ENCODE measurements at regions not wholly inside any gene's neighbourhood (a gene's known extent, or its start where the extent isn't known, plus 50 kb on each side); places are given as distances from the start of the nearest gene placed in this dataset.

DNA sequence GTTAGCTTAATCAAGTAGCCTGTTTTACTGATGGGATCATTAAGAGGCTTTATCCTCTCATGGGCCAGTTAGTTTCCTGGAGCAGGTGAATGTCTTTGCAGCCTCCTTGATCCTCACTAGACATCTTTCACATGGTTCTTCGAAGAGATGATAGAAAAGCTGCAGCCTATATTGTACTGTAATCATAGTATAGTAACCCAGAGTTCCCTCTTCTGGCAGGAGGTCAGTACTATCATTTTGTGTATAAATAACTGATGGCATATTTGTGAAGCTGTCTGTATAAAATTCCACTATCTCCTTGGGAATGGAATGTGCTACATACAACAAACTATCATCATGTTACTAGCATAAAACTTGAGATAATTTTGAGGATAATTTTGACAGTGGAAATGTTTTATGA lies 123.8 kb upstream of the PRPS1L1 start:
- no peak for ATAC-seq

DNA sequence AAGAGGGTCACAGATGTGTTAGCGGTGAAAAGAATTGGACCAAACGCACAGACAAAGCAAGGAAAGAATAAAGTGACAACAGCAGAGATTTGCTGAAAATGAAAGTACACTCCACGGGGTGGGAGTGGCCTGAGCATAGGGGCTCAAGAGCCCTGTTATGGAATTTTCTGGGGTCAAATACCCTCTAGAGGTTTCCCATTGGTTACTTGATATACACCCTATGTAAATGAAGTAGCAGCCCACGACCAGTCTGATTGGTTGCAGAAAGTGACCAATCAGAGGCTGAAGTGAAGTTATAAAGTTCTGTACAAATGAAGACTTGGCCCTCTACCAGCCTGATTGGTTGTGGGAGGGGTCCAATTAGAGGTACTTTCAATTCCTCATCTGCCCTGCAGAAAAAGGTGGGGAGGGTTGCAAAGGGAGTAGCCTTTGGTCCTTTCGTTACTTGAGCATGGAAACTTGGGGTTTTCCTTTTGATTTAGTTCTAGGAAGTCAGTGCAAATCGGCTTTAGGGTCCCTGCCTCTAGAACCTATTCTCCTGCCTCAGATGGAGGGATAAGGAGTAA lies 125.6 kb upstream of the PRPS1L1 start:
- DNase-seq (ENCODE audit: low spot score) (no peak), ATAC-seq (no peak)

More for the DNA sequence above, 123.8 kb upstream of the PRPS1L1 start:
- no peak for DNase-seq (ENCODE audit: low spot score)

GRCh38 chr7:18154726-18155125 lies 127.1 kb upstream of the PRPS1L1 start:
- no peak for DNase-seq (ENCODE audit: low spot score)
- ATAC-seq, result no peak

DNA sequence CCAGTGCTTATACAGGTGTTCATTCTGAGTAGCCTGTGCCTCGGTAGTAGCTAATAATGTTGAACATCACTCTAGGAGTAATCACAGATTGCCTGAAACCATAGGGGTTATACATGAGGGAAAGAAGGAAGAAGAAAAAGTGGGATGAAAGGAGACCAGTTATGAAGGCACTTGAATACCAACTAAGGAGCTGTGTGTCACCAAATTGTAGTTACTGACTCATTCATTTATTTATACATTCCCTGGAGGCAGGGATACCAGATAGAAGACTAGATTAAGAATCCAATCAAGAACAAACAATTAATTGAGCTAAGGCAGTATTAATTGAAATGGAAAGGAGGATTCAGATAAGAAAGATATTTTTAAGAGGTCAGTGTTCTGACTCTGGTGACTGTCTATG lies 129.6 kb upstream of the PRPS1L1 start:
- DNase-seq (ENCODE audit: low spot score), result no peak
- ATAC-seq, result no peak

GRCh38 chr7:18162657-18163056 lies 135.0 kb upstream of the PRPS1L1 start:
- DNase-seq (ENCODE audit: low spot score), result no peak
- ATAC-seq, result no peak

- no peak for DNase-seq (ENCODE audit: low spot score)
- ATAC-seq, result no peak
These were observed 135.4 kb upstream of the PRPS1L1 start for GRCh38 chr7:18163091-18163490.

GRCh38 chr7:18165166-18165565 lies 137.5 kb upstream of the PRPS1L1 start:
- ATAC-seq, result no peak
- no peak for DNase-seq (ENCODE audit: low spot score)

- DNase-seq (ENCODE audit: low spot score), result no peak
- no peak for ATAC-seq
These were observed 138.4 kb upstream of the PRPS1L1 start for GRCh38 chr7:18166002-18166401.

GRCh38 chr7:18167815-18168214 lies 140.2 kb upstream of the PRPS1L1 start:
- DNase-seq (ENCODE audit: low spot score) (no peak), ATAC-seq (no peak)

- DNase-seq (ENCODE audit: low spot score), result no peak
These were observed 147.3 kb upstream of the PRPS1L1 start for GRCh38 chr7:18174996-18175395.

DNA sequence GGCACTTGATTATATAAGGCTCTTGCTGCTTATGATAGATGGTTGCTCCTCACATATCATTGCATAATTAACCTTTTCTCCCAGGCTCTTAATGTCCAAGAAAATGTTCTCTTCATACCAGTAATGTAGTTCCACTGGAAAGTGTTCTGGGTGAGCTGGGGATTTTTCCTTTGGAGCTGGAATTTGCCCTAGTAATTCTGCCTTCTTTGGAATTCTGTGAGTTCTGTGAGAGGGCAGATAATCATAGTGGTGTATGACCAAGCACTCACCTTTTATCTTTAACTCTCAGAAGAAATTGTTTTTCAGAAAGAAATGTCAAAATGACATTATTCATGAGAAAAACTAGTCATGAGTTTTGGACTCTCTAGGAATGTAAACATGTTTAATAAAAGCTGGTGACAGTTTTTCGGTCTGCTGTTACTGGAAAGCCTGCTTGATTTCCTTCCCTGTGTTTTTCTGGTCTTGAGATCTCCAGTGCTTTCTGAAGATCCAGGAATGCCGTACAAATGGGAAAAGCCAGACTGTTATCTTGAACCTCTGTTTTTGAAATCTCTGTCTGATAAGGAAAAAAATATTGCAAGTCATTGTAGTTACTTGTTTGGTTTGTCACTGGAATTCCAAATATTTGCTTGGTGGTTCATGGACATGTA lies 148.3 kb upstream of the PRPS1L1 start:
- DNase-seq (ENCODE audit: low spot score) (no peak), ATAC-seq (no peak)

More at GRCh38 chr7:18174996-18175395, 147.3 kb upstream of the PRPS1L1 start:
- no peak for ATAC-seq

DNA sequence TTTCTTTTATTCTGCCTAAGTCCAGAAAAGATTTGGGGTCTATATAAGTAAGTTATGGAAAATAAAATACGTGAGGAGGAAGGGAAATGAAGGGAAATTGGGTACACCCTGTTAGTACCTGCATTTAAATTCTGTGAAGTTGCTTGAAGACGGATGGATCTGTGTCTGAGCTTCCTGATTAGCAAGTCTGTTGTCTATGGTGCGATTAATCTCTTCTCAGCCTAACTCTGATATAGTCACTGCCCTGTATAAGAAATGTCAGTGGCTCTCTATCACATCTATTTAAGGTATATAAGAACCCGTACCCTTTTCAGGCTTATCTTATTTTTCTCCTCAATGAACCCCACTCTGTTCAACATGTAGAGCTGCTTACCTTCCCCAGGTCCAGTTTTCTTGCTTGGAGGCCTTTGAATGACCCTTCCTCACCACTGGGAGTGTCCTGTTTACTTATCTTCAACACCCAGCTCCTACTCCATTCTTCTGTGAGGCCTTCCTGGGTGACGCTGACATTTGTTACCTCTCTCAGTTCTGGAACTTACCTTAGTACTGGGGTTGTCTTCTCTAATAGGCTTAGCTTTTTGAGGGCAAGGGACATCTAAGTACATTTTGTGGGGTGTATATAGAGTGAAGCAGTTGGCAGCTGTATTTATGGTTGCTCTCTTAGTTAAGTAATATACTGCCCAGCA lies 149.6 kb upstream of the PRPS1L1 start:
- DNase-seq (ENCODE audit: low spot score), result no peak
- no peak for ATAC-seq

DNA sequence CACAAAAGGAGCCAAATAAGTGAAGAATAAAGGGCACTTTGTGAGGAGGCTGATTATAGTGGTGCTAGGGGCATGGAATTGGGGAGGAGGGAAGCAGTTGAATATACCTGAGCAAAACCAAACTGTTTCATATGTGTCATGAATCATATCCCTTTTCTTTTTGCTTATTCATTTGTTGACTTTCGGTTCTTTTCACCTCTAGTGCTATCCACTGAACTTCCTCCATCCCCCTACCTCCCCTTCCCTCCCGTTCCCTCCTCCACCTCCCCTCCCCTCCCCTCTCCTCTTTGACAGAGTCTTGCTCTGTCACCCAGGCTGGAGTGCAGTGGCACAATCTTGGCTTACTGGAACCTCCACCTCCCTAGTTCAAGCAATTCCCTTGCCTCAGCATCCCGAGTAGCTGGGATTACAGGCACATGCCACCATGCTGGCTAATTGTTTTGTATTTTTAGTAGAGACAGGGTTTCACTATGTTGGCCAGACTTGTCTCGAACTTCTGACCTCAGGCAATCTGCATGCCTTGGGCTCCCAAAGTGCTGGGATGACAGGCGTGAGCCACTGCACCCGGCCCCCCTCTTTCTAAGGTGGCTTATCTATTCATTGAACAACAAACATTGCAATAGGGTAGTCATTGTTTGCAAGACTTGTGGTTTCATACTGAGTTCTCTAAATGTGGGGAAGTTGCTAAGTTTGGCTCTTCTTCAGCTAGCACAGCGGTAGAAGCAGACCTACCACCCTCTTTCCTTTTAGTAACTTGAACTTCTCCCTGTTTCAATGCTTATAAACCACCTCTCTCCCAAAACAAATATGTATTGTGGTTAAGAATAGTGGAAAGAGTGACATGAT lies 150.4 kb upstream of the PRPS1L1 start:
- ATAC-seq (peak; percentile 33), DNase-seq (ENCODE audit: low spot score) (no peak)

- ATAC-seq (no peak), DNase-seq (ENCODE audit: low spot score) (no peak)
These were observed 151.4 kb upstream of the PRPS1L1 start for GRCh38 chr7:18179093-18179492.

DNA sequence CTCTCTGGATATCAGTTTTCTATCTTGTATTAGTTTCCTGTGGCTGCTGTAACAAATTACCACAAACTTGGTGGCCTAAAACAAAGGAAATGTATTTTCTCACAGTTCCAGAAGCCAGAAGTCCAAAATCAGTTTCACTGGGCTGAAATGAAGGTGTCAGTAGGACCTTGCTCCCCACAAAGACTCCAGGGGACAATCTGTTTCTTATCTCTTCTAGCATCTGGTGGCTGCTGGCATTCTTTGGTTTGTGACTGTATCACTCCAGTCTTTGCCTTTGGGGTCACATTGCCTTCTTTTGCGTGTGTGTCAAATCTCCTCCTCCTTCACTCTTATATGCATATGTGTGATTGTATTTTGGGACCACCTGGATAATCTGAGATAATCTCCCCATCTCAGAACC lies 153.0 kb upstream of the PRPS1L1 start:
- ATAC-seq (no peak), DNase-seq (ENCODE audit: low spot score) (no peak)

DNA sequence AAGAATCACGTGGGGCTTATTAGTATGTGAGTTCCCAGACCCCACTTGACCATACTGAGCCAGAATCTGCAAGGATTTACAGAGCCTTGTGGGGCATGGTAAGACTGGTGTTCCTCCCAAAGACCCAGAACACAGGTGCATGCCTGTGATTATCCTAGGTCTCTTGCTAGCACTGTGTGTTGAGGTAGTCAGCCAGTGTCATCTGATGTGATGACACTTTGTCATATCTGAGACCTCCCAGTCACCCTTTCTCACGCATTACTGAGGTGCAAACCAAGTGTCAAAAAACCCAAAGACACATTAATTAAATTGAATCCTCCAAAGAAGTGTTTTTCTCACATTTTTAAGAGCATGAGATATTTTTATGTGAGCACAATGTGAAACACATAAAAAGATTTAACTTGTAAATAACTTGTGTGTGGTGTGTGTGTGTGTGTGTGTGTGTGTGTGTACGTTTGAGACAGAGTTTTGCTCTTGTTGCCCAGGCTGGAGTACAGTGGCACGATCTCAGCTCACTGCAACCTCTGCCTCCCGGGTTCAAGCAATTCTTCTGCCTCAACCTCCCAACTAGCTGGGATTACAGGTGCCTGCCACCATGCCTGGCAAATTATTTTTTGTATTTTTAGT lies 162.0 kb upstream of the PRPS1L1 start:
- ATAC-seq, result no peak

DNA sequence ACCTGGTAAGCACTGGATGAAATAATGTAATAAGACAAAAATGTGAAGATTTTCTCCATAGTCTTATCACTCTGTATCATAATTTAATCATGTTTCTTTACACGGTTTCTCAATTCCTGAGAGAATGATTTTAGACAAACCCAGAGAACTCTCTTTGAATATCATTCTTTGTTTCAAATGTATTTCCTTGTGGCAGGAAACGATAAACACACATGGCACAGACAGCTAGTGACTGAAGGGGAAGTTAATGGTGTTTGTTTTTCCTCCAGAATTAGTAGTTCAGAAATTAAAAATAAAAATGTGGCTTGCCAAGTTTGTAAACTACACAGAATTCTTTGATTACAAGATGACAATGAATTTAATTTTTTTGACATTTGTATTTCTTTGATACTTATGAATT lies 163.7 kb upstream of the PRPS1L1 start:
- ATAC-seq, result no peak

More for the DNA sequence above, 162.0 kb upstream of the PRPS1L1 start:
- DNase-seq (ENCODE audit: low spot score), result no peak

DNA sequence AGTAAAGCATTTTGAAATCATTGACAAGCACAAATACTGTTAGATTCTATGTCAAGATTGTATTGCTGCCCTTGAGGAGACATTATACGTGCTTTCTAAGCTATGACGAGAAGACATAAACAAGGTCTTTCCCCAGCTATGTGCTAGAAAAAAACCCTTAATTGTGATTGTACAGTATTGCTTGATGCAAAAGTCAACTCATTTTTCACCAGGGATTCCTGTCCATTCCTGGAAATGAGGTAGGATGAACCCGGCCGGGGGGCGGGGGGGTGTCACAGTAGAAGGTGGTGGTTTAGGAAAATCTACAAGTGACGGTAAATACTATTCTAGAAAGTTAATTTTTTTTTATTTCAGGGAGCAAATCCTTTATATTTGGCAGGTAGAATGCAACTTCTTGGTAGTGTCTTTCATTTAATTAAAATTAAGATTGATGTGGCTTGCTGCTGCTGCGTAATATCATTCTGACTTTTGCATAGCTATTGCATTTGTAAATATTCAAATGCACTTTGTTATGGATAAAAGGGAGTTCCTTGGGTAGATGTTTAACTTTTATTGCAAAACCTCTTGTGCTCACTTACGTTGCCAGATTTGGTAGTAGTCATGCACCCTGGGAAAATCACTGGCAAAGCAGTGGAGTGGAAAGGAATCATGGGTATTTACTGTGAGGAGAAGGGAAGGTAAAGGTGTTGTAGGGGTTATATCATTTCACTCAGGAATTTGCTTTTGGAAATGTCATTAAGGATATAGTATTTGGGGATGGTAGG lies 164.4 kb upstream of the PRPS1L1 start:
- DNase-seq (ENCODE audit: low spot score) (no peak), ATAC-seq (no peak)

More for the DNA sequence above, 163.7 kb upstream of the PRPS1L1 start:
- DNase-seq (ENCODE audit: low spot score), result no peak

- ATAC-seq (no peak), DNase-seq (ENCODE audit: low spot score) (no peak)
These were observed 167.0 kb upstream of the PRPS1L1 start for GRCh38 chr7:18194616-18195015.

DNA sequence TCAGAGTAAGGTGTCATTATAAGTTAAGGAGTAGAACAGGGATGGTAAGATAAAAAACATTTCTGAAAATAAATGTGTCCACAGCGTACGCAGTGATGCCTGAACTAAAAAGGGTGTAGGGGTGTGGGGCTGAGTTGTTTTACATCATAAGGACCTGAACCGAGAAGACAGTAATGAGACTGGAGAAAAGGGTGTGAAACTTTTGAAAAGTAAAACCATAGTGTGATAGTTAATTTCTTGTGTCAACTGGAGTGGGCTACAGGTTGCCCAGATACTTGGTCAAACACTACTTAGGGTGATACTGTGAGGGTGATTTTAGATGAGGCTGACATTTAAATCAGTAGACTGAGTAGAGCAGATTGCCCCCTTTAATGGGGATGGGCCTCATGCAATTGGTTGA lies 169.0 kb upstream of the PRPS1L1 start:
- DNase-seq (ENCODE audit: low spot score) (no peak), ATAC-seq (no peak)

Measured in left lobe of liver (tissue), 2 donors.